K562 (cell line): ENCODE measurements at regions not wholly inside any gene's neighbourhood (a gene's known extent, or its start where the extent isn't known, plus 50 kb on each side); places are given as distances from the start of the nearest gene placed in this dataset.

Experiments used
- FOXK2 ChIP-seq, 2 experiments: fragments of 450-650 bp; IDR thresholded peaks in 1 of 2; conservative IDR thresholded peaks in 1 of 2; 2 replicates each; pipeline ENCODE4 v1.6.1; 2016; ENCODE audit warnings: low read depth in 2 of 2, mild to moderate bottlenecking in 1 of 2
- MAFK ChIP-seq: IDR thresholded peaks from 2 replicates; pipeline ENCODE4 v1.6.1; 2011; ENCODE audit warnings: low read length, improper control_type of control experiment
- PCBP1 ChIP-seq: fragments of 200-400 bp; formaldehyde crosslinking; IDR thresholded peaks from 2 replicates; pipeline ENCODE4 v1.6.1; 2018; ENCODE audit warnings: mild to moderate bottlenecking, low read depth, low read length; ENCODE audit not compliant: poor library complexity, severe bottlenecking
- POLR2A ChIP-seq: fragments of 450-650 bp; conservative IDR thresholded peaks from 2 replicates; pipeline ENCODE4 v1.6.1; 2016
- POLR2AphosphoS5 ChIP-seq: IDR thresholded peaks from 2 replicates; pipeline ENCODE4 v1.6.1; 2011; ENCODE audit warnings: mild to moderate bottlenecking, low read depth, low read length, moderate library complexity; ENCODE audit not compliant: control insufficient read depth, insufficient read depth
- RCOR1 ChIP-seq, 2 experiments: IDR thresholded peaks; 2 replicates each; pipeline ENCODE4 v1.6.1; 2012; ENCODE audit warnings: low read depth in 2 of 2, low read length in 2 of 2, borderline replicate concordance in 1 of 2, improper control_type of control experiment in 1 of 2
- SMC3 ChIP-seq: conservative IDR thresholded peaks from 2 replicates; pipeline ENCODE4 v1.6.1; 2011; ENCODE audit warnings: low read depth, low read length, improper control_type of control experiment; ENCODE audit not compliant: insufficient read depth
- ZNF436 ChIP-seq: fragments of 250-450, 450-650 bp; sonication (Bioruptor Pico); formaldehyde crosslinking; IDR thresholded peaks from 2 replicates; pipeline ENCODE4 v1.7.0; 2020; ENCODE audit warnings: mild to moderate bottlenecking
- TF ChIP-seq, protein P1 (sequence below), 3 experiments: IDR thresholded peaks in 2 of 3; conservative IDR thresholded peaks in 1 of 3; 2 replicates each; pipeline ENCODE4 v1.5.1; 2011 to 2012; ENCODE audit warnings: low read length in 3 of 3, mild to moderate bottlenecking in 3 of 3, control low read depth in 2 of 3, improper control_type of control experiment in 1 of 3, inconsistent platforms in 1 of 3, low read depth in 1 of 3, mixed read lengths in 1 of 3, moderate library complexity in 1 of 3; ENCODE audit not compliant: insufficient read depth in 2 of 3
- TF ChIP-seq, protein P2 (sequence below): fragments of 250-450 bp; sonication (Bioruptor Pico); IDR thresholded peaks from 2 replicates; pipeline ENCODE4 v1.8.0; 2021; ENCODE audit warnings: borderline replicate concordance, mild to moderate bottlenecking, moderate library complexity; ENCODE audit not compliant: poor library complexity, severe bottlenecking

DNA sequence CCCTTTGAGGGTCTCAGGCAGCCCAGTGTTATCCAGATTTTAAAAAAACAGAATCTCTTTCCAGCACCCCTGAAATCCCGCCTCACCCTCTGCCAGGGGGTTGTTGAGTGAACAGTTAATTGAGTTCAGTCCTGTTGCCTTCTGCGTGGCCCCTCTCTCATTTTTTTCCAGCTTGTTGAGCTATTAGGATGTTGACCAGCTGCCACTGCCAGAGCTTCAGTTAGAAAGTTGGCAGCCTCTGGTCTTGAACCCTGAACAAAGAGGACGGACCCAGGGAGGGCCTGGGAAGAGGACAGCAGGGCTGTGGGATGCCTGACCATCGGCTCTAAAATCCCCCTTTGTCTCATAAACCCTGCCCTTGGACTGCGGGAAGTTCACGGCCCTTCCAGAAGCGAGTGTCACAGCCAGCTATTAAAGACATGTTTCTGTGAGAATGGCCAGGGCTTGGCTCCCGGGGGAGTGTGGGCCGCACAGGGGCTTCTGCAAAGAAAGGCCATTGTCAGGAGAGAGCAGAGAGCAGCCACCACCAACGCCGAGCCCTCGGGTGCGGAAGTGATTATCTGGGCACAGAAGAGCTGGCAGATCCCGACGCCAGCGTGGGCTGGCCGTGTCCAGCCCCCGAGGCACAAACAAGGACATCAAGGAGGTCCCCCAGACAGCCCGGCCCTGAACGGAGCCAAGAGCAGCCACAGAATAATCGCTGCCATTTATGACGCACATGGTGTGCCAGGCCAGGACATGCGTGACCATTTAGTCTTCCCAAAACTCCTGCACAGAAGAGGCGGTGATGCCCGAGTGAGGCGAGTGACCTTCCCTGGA, 189.0 kb downstream of the ANKRD60 start:
- no peak for TF ChIP-seq PCBP1
- TF ChIP-seq SMC3 = no peak
- TF ChIP-seq POLR2AphosphoS5 = no peak
- no peak for TF ChIP-seq RCOR1 (IDR thresholded peaks at IDR 0.05; ENCODE audit: borderline replicate concordance in 1 of 2, low read depth in 2 of 2, low read length in 2 of 2)
- no peak for TF ChIP-seq MAFK
- no peak for TF ChIP-seq ZNF436
- TF ChIP-seq FOXK2 (conservative IDR thresholded peaks at IDR 0.05 in 1 of 2, IDR thresholded peaks at IDR 0.05 in 1 of 2; ENCODE audit: low read depth in 2 of 2) = no peak
- TF ChIP-seq, protein P1, sequence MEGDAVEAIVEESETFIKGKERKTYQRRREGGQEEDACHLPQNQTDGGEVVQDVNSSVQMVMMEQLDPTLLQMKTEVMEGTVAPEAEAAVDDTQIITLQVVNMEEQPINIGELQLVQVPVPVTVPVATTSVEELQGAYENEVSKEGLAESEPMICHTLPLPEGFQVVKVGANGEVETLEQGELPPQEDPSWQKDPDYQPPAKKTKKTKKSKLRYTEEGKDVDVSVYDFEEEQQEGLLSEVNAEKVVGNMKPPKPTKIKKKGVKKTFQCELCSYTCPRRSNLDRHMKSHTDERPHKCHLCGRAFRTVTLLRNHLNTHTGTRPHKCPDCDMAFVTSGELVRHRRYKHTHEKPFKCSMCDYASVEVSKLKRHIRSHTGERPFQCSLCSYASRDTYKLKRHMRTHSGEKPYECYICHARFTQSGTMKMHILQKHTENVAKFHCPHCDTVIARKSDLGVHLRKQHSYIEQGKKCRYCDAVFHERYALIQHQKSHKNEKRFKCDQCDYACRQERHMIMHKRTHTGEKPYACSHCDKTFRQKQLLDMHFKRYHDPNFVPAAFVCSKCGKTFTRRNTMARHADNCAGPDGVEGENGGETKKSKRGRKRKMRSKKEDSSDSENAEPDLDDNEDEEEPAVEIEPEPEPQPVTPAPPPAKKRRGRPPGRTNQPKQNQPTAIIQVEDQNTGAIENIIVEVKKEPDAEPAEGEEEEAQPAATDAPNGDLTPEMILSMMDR (IDR thresholded peaks at IDR 0.05 in 2 of 3, conservative IDR thresholded peaks at IDR 0.05 in 1 of 3; ENCODE audit: insufficient read depth in 2 of 3, low read depth in 1 of 3, low read length in 3 of 3) = no peak
- no peak for TF ChIP-seq POLR2A
- TF ChIP-seq, protein P2, sequence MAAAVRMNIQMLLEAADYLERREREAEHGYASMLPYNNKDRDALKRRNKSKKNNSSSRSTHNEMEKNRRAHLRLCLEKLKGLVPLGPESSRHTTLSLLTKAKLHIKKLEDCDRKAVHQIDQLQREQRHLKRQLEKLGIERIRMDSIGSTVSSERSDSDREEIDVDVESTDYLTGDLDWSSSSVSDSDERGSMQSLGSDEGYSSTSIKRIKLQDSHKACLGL = no peak
